Liver (tissue), 8 donors: ENCODE measurements at regions not wholly inside any gene's neighbourhood (a gene's known extent, or its start where the extent isn't known, plus 50 kb on each side); places are given as distances from the start of the nearest gene placed in this dataset.

Experiments
- DNase-seq: peaks from one replicate; pipeline ENCODE4 v3.0.0-alpha.2; 2017; ENCODE audit warnings: low spot score
- H3K27ac ChIP-seq, 2 donors: one replicate each; pipeline ENCODE4 v1.7.0; 2013; ENCODE audit warnings: inconsistent platforms in 2 of 2, low read length in 2 of 2, control low read depth in 1 of 2, low read depth in 1 of 2, mild to moderate bottlenecking in 1 of 2
- H3K27me3 ChIP-seq, 4 donors: one replicate each; pipeline versions ENCODE4 v1.6.1 to v1.7.0; 2013; ENCODE audit warnings: low read length in 3 of 4, inconsistent platforms in 1 of 4, mild to moderate bottlenecking in 1 of 4, moderate library complexity in 1 of 4; ENCODE audit not compliant: control insufficient read depth in 4 of 4, insufficient read depth in 4 of 4
- H3K36me3 ChIP-seq, 4 donors: one replicate each; pipeline versions ENCODE4 v1.6.1 to v1.7.0; 2013; ENCODE audit warnings: low read length in 3 of 4, mild to moderate bottlenecking in 3 of 4, low read depth in 1 of 4, moderate library complexity in 1 of 4; ENCODE audit not compliant: control insufficient read depth in 4 of 4, insufficient read depth in 3 of 4
- H3K4me1 ChIP-seq, 4 donors: one replicate each; pipeline versions ENCODE4 v1.6.1 to v1.7.0; 2013; ENCODE audit warnings: low read length in 3 of 4, mild to moderate bottlenecking in 3 of 4, moderate library complexity in 1 of 4; ENCODE audit not compliant: control insufficient read depth in 4 of 4, insufficient read depth in 4 of 4
- H3K4me3 ChIP-seq, 3 donors: one replicate each; pipeline versions ENCODE4 v1.6.1 to v1.7.0; 2013; ENCODE audit warnings: low read length in 3 of 3, control low read depth in 1 of 3, low read depth in 1 of 3, mild to moderate bottlenecking in 1 of 3
- H3K9ac ChIP-seq, 2 donors: one replicate each; pipeline ENCODE4 v1.7.0; 2013; ENCODE audit warnings: low read length in 2 of 2, mild to moderate bottlenecking in 2 of 2, moderate library complexity in 2 of 2, control low read depth in 1 of 2, low read depth in 1 of 2
- H3K9me3 ChIP-seq, 4 donors: one replicate each; pipeline versions ENCODE4 v1.6.1 to v1.7.0; 2013; ENCODE audit warnings: low read length in 3 of 4; ENCODE audit not compliant: control insufficient read depth in 4 of 4
- EGR1 ChIP-seq, 2 donors: IDR thresholded peaks; 2 replicates each; pipeline ENCODE4 v1.6.1; 2016 to 2018; ENCODE audit warnings: antibody characterized with exemption in 2 of 2, low read depth in 2 of 2
- FOXA1 ChIP-seq: IDR thresholded peaks from 2 replicates; pipeline ENCODE4 v1.6.1; 2016; ENCODE audit warnings: antibody characterized with exemption
- FOXA2 ChIP-seq: IDR thresholded peaks from 2 replicates; pipeline ENCODE4 v1.6.1; 2016; ENCODE audit warnings: antibody characterized with exemption
- GABPA ChIP-seq, 2 donors: IDR thresholded peaks in 1 of 2; conservative IDR thresholded peaks in 1 of 2; 2 replicates each; pipeline ENCODE4 v1.6.1; 2016; ENCODE audit warnings: antibody characterized with exemption in 2 of 2, mild to moderate bottlenecking in 1 of 2, moderate library complexity in 1 of 2
- HNF4A ChIP-seq, 2 donors: conservative IDR thresholded peaks; 2 replicates each; pipeline ENCODE4 v1.6.1; 2016; ENCODE audit warnings: antibody characterized with exemption in 2 of 2, mild to moderate bottlenecking in 2 of 2
- HNF4G ChIP-seq: IDR thresholded peaks from 2 replicates; pipeline ENCODE4 v1.6.1; 2016; ENCODE audit warnings: antibody characterized with exemption
- JUND ChIP-seq, 2 donors: IDR thresholded peaks; 2 replicates each; pipeline ENCODE4 v1.6.1; 2016; ENCODE audit warnings: antibody characterized with exemption in 2 of 2
- NR2F2 ChIP-seq: IDR thresholded peaks from 2 replicates; pipeline ENCODE4 v1.6.1; 2016; ENCODE audit warnings: antibody characterized with exemption
- RAD21 ChIP-seq, 2 donors: IDR thresholded peaks; 2 replicates each; pipeline ENCODE4 v1.6.1; 2016; ENCODE audit warnings: antibody characterized with exemption in 2 of 2, mild to moderate bottlenecking in 2 of 2
- SP1 ChIP-seq: IDR thresholded peaks from 2 replicates; pipeline ENCODE4 v1.6.1; 2018; ENCODE audit warnings: antibody characterized with exemption, mild to moderate bottlenecking
- TAF1 ChIP-seq: conservative IDR thresholded peaks from 2 replicates; pipeline ENCODE4 v1.6.1; 2016; ENCODE audit warnings: antibody characterized with exemption, mild to moderate bottlenecking
- YY1 ChIP-seq: IDR thresholded peaks from 2 replicates; pipeline ENCODE4 v1.6.1; 2016; ENCODE audit warnings: antibody characterized with exemption, mild to moderate bottlenecking
- WGBS: extraction: QIAGEN DNeasy Blood & Tissue Kit; methylation state at CpG from one replicate; pipeline ENCODE4 v1.1.7; 2013; 5-methylcytosine and 5-hydroxymethylcytosine counted together
- TF ChIP-seq, protein P1 (sequence below): IDR thresholded peaks from 2 replicates; pipeline ENCODE4 v1.6.1; 2016; ENCODE audit warnings: antibody characterized with exemption
- TF ChIP-seq, protein P2 (sequence below): fragments of 150-350 bp; IDR thresholded peaks from 2 replicates; pipeline ENCODE4 v1.5.1; 2017; ENCODE audit warnings: improper control_type of control experiment, low read depth, low read length; ENCODE audit not compliant: missing input control
- TF ChIP-seq, protein P3 (sequence below): IDR thresholded peaks from 2 replicates; pipeline ENCODE4 v1.6.1; 2016; ENCODE audit warnings: antibody characterized with exemption
- TF ChIP-seq, protein P4 (sequence below): IDR thresholded peaks from 2 replicates; pipeline ENCODE4 v1.6.1; 2016; ENCODE audit warnings: antibody characterized with exemption, mild to moderate bottlenecking
- donor health status: healthy.
- donor health status: healthy.
- donor health status: healthy.
- donor health status: healthy.
- donor health status: healthy.

DNA sequence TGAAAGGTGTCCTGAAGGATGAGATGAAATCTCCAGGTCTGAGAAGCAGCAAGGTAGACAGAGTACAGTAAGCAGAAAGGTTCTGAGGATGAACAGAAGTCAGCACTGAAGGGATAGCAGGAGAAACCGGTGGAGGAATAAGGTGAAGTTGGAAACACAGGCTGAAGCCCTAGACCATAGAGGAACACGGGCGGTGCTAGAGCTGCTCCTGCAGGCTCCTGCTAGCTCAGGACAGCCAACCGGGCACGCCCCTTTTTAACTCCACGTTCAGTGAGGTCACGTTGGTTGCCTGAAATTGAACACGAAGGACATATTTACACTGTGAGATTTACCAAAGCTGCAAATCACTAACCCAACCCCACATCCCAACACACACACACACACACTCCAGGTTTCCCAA is 1886.4 kb upstream of the AGA start:
- no peak overlapping the region for H3K9ac ChIP-seq
- H3K27me3 ChIP-seq = peaks cover 0 to 6% (median 0%) of the 10 kb centered on the region in 4 donors
- H3K4me3 ChIP-seq = no peak overlapping the region
- no peak overlapping the region for H3K27ac ChIP-seq
- H3K9me3 ChIP-seq = no peaks in the 10 kb centered on the region
- no peaks in the 10 kb centered on the region for H3K4me1 ChIP-seq
- WGBS = 39% methylated on average over 8 of the region's 8 CpGs
- no peak for TF ChIP-seq RAD21 (IDR thresholded peaks at IDR 0.05)
- TF ChIP-seq, protein P1, sequence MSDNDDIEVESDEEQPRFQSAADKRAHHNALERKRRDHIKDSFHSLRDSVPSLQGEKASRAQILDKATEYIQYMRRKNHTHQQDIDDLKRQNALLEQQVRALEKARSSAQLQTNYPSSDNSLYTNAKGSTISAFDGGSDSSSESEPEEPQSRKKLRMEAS = no peak
- TF ChIP-seq, protein P2, sequence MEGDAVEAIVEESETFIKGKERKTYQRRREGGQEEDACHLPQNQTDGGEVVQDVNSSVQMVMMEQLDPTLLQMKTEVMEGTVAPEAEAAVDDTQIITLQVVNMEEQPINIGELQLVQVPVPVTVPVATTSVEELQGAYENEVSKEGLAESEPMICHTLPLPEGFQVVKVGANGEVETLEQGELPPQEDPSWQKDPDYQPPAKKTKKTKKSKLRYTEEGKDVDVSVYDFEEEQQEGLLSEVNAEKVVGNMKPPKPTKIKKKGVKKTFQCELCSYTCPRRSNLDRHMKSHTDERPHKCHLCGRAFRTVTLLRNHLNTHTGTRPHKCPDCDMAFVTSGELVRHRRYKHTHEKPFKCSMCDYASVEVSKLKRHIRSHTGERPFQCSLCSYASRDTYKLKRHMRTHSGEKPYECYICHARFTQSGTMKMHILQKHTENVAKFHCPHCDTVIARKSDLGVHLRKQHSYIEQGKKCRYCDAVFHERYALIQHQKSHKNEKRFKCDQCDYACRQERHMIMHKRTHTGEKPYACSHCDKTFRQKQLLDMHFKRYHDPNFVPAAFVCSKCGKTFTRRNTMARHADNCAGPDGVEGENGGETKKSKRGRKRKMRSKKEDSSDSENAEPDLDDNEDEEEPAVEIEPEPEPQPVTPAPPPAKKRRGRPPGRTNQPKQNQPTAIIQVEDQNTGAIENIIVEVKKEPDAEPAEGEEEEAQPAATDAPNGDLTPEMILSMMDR = no peak
- no peak for TF ChIP-seq FOXA2
- no peak for TF ChIP-seq HNF4G
- TF ChIP-seq GABPA (IDR thresholded peaks at IDR 0.05 in 1 of 2, conservative IDR thresholded peaks at IDR 0.05 in 1 of 2) = no peak
- no peak for TF ChIP-seq FOXA1
- no peak for TF ChIP-seq EGR1 (IDR thresholded peaks at IDR 0.05; ENCODE audit: low read depth in 2 of 2)
- no peak for TF ChIP-seq NR2F2
- TF ChIP-seq, protein P3, sequence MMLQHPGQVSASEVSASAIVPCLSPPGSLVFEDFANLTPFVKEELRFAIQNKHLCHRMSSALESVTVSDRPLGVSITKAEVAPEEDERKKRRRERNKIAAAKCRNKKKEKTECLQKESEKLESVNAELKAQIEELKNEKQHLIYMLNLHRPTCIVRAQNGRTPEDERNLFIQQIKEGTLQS = no peak
- no peak for TF ChIP-seq SP1
- TF ChIP-seq JUND (IDR thresholded peaks at IDR 0.05) = no peak
- no peak for TF ChIP-seq TAF1
- DNase-seq = no peak
- no peaks in the 10 kb centered on the region for H3K36me3 ChIP-seq

DNA sequence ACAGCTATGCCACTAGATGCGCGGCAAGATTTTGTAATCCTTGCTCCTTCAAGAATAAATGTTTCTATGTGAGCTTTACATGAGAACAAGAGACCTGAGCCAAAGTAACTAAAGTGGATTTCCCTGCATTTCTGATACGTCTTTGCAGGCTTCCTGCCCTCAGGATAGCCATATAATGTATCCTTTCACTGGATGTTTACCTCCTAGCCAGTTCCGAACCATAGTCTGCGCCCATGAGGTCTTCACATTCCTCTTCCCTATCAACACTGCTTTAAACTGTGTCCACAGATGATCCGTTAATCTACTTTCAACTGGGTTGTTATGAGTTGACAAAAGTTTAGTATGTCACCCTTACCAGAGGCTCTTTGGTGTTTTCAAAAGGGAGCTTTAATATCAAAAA is 1889.1 kb upstream of the AGA start:
- Histone ChIP-seq H3K9me3 (no peaks in the 10 kb centered on the region), H3K27me3 (peaks cover 0 to 4% (median 0%) of the 10 kb centered on the region in 4 donors), H3K27ac (no peak overlapping the region), H3K4me3 (no peak overlapping the region), H3K36me3 (no peaks in the 10 kb centered on the region), H3K9ac (no peak overlapping the region), H3K4me1 (no peaks in the 10 kb centered on the region)
- DNase-seq = no peak
- TF ChIP-seq RAD21 (IDR thresholded peaks at IDR 0.05) (no peak), FOXA1 (no peak), FOXA2 (no peak), GABPA (IDR thresholded peaks at IDR 0.05 in 1 of 2, conservative IDR thresholded peaks at IDR 0.05 in 1 of 2) (no peak), SP1 (no peak)
- TF ChIP-seq, protein P4, sequence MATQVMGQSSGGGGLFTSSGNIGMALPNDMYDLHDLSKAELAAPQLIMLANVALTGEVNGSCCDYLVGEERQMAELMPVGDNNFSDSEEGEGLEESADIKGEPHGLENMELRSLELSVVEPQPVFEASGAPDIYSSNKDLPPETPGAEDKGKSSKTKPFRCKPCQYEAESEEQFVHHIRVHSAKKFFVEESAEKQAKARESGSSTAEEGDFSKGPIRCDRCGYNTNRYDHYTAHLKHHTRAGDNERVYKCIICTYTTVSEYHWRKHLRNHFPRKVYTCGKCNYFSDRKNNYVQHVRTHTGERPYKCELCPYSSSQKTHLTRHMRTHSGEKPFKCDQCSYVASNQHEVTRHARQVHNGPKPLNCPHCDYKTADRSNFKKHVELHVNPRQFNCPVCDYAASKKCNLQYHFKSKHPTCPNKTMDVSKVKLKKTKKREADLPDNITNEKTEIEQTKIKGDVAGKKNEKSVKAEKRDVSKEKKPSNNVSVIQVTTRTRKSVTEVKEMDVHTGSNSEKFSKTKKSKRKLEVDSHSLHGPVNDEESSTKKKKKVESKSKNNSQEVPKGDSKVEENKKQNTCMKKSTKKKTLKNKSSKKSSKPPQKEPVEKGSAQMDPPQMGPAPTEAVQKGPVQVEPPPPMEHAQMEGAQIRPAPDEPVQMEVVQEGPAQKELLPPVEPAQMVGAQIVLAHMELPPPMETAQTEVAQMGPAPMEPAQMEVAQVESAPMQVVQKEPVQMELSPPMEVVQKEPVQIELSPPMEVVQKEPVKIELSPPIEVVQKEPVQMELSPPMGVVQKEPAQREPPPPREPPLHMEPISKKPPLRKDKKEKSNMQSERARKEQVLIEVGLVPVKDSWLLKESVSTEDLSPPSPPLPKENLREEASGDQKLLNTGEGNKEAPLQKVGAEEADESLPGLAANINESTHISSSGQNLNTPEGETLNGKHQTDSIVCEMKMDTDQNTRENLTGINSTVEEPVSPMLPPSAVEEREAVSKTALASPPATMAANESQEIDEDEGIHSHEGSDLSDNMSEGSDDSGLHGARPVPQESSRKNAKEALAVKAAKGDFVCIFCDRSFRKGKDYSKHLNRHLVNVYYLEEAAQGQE = no peak
- 64% methylated on average over 6 of the region's 6 CpGs for WGBS

DNA sequence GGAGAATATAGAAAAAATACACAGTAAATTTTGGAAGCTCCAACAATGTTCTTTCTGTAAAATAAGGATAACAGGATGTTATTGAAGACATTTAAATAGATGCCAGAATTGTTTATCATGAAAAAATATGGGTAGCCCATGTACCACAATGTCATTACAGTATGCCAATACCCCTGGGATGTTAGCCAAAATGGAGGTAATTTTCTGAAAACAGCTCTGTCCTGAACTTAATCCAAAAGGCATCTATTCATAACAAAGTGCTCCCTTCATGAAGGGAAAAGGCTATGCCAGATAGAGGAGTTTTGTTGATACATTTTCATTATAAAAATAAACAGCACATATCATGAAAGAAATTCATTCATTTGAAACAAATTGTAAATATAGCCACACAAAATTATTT is 1902.6 kb upstream of the AGA start:
- Histone ChIP-seq H3K4me3 (no peak overlapping the region), H3K9me3 (no peaks in the 10 kb centered on the region), H3K4me1 (no peaks in the 10 kb centered on the region), H3K27ac (no peak overlapping the region), H3K36me3 (no peaks in the 10 kb centered on the region), H3K9ac (no peak overlapping the region), H3K27me3 (no peaks in the 10 kb centered on the region)
- no peak for DNase-seq
- no peak for TF ChIP-seq HNF4A (conservative IDR thresholded peaks at IDR 0.05)
- TF ChIP-seq, protein P1 = no peak
- no peak for TF ChIP-seq HNF4G
- TF ChIP-seq, protein P4 = no peak
- TF ChIP-seq FOXA1 = no peak
- TF ChIP-seq TAF1 = no peak
- TF ChIP-seq, protein P2 = no peak
- TF ChIP-seq JUND (IDR thresholded peaks at IDR 0.05) = no peak
- no peak for TF ChIP-seq EGR1 (IDR thresholded peaks at IDR 0.05; ENCODE audit: low read depth in 2 of 2)
- TF ChIP-seq YY1 = no peak
- TF ChIP-seq RAD21 (IDR thresholded peaks at IDR 0.05) = no peak
